HG03139 (cell line): ENCODE measurements at regions not wholly inside any gene's neighbourhood (a gene's known extent, or its start where the extent isn't known, plus 50 kb on each side); places are given as distances from the start of the nearest gene placed in this dataset.

ENCODE experiments used
- ATAC-seq: cut with Tn5 transposase; IDR thresholded peaks from one replicate; pipeline ENCODE4 v1.9.1; 2021; ENCODE audit not compliant: unreplicated experiment

DNA sequence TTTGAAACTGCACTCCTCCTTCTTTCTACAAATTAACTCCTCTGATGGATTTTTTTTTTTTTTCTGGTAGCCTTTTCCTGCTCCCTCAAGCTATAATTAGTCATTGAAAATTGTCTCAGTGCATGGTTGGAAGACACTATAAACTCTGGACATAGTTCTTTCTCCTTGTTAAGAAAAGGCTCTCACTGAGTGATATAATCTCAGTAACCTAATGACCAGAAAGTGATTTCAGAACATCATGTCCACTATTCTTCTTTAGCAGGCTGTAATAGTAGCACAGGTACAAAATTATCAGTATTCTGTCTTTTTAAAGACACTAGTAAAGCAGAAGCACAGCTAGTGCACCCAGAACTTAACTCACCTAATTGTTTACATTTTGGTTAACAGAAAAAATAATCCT is 752.6 kb upstream of the PHF14 start:
- no peak for ATAC-seq

DNA sequence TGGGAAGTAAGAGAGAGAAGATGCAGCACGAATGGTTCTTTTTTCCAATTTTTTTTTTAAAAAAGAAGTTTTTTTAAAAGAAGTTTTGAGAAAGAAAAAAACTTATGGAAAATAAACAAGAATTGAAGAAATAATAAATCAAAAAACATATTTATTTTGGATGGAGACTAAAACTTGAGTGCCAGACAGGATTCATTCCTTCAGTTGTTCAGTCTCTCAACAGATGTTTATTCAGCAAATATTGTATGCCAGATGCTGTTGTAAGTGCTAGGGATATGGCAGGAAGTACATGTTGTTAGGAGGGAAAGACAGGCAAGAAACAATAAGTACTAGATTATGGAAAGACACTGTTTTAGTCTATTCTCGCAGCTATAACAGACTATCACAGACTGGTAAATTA is 750.7 kb upstream of the PHF14 start:
- no peak for ATAC-seq

DNA sequence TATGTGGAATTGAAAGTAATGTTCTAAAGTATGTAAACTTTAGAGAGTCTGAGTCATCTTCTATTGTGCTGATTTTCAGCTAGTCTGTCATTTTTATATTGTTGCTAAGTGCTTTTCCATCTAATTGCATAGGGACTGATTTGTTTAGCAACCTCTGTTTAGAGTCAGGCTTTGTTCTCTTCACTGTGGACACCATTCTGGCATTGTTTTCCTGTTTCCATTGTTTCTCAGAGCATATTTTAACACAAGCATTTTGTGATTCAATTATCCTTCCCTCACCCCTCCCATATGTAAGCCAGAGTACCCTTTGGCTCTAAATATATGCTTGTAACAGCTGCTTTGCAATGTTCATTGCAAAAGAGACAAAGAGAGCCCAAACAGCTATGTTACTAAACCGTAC is 748.4 kb upstream of the PHF14 start:
- ATAC-seq: no peak

DNA sequence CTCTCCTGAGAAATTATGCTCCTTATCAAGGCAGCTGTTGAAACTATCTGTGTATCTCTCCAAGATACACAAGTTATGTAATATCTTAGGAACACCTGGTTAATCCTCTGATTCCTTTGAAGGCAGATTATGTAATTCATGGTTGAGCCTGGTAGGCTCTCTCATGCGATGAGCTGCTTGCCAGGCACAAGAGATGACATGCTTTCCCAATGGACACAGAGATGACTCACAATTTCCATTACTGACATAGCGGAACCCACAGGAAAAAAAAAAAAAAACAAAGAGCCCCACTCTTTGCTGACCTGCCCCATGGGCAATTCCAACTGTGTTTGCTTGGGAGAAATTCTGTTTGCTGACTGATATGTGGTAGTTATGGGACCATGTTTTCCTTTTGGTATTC is 736.4 kb upstream of the PHF14 start:
- no peak for ATAC-seq

DNA sequence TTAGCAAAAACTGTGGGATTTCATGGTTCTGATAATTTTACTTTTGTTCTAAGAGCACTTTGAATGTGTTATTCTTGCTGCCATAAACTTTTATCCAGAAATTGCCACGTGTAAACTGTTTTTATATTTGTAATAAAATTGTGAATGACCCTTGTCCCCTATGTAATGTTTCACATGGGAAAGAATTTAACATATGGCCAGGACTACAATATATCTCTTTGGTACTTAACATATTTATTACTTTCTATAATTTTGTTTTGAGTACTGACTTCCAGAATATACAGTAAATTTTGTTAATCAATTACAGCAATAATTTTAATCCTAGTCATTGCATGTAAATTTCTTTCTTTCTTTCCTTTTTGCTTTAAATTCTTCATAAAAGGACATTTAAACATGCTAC is 735.0 kb upstream of the PHF14 start:
- no peak for ATAC-seq

DNA sequence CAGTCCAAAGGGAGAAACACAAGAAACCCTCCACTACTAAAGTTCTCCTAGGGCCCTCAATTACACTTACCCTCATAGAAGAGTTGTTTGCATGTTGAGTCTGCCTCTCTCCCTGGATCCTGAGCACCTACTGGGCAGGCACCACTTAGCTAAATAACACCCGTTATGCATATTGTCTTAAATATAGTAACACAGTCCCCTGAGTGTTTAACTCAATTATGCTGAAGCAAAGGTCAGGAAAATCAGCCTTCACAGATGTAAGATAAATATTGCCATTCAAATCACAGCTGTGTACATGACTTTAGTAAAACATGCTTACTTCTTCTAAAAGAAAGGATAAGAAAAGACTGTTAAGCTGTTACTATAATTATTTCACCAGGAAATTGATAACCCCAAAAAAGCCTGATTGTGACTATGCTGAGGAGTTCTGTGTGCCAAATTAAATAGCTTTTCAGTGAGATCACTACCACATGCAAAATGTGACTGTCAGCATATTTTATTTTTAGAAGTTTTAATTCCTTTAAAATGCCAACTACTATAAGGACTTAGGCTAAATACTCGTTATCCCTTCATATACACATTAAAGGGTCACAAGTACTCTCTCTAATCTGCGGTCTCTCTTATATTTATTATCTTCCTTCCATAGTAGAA is 733.9 kb upstream of the PHF14 start:
- no peak for ATAC-seq

DNA sequence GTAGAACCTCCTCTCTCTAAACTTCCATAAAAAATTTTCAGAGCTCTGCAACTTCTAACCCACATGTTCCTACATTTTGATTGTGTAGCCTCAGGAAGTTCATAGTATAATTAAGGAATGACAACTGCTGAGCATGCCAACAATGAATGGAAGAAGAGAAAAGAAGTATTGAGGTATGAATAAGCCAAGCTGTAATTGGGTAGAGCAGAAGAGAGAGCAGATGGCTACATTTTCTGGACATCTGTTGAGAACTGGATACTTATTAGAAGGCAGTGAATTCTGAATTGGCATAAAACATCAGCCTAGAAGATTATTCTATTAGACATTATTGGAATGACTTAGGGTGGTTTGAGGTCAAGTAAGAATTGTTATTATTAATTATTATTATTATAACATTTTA is 728.3 kb upstream of the PHF14 start:
- ATAC-seq: no peak

DNA sequence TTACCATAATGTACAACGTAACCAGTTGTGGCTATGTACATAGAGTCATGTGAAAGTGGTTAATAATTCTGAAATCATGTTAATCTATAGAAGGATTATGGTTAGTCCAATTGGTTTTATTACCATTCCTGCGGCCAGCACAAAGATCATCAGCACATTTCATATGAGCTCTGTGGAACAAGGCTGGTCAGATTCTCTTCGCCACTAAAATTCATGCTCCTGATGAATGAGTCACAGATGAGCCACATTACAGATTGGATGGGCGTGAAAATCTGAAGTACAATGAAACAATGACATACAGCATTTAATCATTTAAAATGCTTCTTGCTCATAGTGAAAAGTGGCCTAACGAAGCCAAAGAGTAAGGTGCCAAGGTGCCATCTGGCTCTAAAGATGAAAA is 716.2 kb upstream of the PHF14 start:
- ATAC-seq: no peak

DNA sequence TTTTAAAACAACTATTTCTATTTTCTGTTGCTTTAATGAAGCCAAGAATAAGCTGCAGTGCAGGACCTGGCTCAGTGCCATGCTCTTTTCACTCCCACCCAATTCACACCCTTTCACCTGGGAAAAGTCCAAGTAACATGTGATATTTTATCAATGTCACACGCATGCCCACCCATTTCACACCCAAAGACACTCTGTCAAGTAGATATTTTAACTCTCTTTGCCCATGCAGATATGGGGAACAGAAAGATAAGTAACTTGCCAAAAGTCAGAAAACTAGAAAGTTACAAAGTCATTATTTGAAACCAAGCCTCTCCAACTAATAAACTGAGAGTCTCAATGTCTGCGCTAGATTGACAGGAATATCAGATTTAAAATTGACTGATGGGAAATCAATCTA is 706.7 kb upstream of the PHF14 start:
- ATAC-seq: no peak

DNA sequence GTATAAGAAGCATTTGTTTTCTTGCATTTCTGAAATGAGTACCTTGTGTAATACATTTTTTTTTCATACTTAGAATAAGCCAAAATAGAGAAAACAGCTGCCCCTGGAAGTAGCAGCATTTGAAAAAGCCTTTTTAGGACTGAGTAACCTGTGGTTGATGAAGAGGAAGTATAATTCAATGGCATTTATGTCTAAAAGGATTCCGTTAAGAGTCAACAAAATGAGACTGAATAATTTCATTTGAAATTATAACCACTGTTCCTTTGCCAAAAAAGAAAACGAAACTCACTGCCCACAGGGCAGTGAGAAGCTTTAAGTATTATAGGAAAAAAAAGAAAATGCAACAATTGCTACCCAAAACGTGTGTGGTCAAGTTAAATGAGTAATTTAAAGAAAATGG is 705.6 kb upstream of the PHF14 start:
- ATAC-seq: no peak

DNA sequence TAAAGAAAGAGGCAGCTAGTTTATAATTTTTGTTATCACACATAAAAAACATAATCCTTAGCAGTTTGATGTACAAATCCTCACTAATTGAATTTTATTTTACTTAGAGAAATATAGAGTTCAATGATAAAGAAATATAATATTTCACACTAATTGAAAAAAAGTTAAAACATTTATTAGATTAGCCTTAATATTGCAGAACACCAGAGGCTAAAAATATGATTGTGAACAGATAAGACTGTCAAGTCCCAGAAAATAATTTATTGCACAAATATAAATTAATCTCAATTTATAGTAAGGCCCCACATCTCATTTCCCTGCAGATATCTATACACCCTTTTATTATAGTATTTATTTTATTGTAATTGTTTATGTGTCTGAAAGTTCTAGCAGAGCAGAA is 690.8 kb upstream of the PHF14 start:
- ATAC-seq: no peak

DNA sequence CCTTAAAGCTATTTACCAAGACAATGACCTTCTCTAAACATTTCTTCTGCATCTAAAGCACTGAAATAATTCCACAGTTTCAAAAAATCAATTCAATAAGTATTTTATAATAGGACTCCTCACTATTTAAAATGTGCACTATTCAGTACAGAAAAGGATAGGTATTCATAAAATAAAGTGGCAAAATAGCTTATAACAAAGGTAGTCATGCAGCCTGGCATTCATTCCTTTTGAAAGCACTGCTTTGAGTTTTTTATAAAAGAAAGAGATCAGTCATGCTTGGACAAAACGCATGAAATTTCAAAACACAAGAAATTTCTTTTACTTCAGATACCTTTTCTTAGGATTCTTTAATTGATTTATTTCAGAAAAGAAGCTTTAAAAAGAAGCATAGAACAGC is 689.7 kb upstream of the PHF14 start:
- ATAC-seq: no peak

DNA sequence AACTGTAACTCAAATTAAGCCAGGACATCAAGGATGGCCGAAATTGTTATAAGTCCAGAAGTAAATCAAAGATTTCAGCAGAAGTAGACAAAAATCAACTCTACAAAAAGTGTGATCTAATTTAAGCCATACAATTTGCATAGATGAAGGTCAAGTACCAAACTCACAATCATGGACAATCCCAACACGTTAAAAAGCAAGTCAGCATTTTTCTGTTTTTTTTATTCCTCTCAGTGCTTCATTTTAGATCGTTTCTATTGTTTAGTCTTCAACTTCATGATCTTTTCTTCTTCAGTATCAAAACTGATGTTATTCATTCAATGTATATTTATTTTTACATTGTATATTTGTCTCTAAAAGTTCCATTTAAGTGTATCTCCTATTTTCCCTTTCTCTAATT is 674.3 kb upstream of the PHF14 start:
- ATAC-seq: no peak

DNA sequence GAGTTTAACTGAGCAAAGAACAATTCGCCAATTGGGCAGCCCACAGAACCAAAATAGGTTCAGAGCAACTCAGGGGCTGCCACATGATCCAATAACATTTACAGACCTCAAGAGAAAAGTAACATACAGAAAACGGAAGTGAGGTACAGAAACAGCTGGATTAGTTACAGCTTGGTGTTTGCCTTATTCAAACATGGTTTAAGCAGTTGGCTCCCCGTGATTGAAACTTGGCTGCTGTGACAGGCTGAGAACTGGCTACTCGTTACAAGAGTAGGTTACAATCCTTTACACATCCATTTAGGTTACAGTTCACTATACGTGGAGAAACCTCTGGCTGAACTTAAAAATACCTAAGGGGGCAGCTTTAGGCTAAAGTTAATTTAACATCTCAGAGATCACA is 673.1 kb upstream of the PHF14 start:
- no peak for ATAC-seq

DNA sequence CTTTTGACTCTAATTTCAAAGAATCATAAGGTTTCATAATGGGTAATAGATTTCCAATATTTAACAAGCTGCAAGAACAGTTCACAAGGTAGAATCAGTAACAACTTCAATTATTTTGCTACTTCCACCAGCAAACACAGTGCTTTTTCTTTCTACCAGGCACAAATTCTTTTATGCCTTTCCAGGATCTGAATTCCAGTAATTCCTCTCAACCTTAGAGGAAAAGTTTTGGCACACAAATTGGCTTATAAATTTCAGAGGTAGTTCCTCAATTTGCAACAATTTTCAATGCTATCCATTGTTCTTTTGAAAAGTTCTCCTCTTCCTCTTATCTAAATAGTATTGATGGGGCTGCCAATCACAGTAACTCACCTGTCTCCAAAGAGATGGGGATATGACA is 665.4 kb upstream of the PHF14 start:
- no peak for ATAC-seq

DNA sequence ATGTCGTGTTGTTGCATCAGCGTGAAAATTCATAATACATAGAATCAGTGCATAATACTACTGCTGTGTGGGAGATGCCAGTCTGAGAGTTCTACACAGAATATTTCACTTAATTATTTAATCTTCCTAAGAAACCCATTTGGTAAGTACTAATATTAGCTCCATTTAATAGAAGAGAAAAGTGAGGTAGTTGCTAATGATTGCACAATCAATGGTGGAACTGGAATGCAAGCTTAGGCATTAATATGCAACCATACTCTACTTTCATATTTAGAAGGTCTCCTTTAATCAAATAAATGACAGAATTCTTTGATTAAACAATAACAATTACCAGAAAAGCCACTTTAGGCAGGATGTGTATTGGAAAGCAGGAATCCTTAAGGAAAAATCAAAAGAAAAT is 660.7 kb upstream of the PHF14 start:
- ATAC-seq: no peak

DNA sequence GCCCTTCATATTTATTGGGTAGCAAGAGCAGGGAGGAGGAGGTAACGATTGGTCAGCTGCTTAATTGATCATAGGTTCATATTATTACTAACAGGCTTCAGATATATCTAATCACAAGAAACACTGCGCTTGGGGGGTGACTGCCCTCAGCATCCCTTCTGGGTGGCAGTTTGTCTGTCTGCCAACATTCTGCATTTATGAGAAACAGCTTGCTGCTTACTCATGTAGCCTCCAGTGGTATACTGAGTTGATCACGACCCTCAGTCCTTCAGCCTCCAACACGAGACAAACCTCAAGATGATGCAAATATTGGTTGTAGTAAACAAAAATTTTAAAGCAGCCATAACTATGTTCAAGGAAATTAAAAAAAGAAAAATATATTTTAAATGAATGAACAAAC is 657.8 kb upstream of the PHF14 start:
- no peak for ATAC-seq

DNA sequence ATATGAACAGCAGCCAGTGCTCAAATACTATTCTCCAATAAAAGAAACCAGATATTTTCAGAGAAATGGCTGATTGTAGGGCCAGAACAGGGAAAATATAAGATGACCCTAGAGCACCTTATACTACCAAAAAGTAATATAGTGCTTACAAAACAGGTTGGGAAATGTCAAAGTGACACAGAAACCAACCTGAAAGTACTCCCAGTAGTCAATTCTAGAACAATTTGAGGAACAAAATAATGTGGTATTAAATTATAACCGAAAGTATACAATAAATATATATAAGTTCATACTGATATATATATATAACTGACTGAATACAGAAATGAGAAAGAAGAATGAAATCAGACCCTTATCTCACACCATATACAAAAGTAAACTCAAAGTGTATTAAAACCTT is 657.2 kb upstream of the PHF14 start:
- no peak for ATAC-seq

DNA sequence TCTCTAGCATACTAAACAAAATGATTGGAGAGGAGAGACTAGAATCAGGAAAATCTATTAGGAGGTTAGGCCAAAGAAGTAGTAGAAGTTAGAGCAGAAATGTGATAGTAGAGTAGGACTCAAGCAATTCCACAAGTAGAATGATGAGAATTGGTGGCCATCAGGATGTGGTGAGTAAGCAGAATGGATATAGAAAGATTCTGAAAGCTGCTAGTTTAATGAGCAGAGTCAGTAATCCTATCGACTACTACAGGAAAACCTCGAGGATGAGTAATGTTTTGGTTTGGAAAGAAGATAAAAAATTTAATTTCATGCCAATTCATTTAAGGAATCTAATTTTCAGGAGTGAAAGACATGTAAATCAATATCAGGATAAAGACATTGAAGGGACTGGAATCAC is 648.3 kb upstream of the PHF14 start:
- ATAC-seq: no peak

DNA sequence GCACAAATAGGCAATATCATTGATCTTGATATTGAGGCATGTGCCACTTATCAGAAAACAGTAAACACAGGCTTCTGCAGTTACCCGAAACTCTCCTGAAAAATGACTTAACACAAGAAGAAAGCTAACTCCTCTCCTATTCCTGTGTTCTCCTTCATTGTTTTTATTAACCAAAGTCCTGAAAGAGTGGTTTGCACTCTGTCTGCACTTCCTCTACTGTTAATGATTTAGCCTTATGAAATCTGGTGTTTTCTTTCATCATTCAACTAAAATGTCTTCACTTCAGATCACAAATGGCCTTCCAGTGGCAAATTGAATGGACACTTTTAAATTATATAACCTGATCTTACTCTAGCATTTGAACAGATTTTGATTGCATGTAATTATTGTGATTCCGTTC is 630.6 kb upstream of the PHF14 start:
- ATAC-seq: no peak

DNA sequence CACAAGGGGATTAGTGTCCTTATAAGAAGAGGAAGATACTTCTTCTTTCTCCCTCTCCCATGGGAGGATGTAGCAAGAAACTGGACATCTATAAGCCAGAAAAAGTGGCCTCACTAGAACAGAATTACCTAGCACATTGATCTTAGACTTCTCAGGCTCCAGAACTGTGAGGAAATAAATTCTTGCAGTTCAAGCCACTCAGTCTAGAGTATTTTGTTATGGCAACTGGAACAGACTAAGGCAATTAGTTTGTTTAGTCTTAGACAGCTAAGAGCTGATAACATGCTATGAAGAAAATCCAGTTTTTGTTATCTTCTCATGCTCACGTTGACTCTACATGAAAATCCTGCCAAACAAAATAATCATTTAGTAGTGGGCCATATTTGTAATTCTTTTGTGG is 627.6 kb upstream of the PHF14 start:
- ATAC-seq: no peak

DNA sequence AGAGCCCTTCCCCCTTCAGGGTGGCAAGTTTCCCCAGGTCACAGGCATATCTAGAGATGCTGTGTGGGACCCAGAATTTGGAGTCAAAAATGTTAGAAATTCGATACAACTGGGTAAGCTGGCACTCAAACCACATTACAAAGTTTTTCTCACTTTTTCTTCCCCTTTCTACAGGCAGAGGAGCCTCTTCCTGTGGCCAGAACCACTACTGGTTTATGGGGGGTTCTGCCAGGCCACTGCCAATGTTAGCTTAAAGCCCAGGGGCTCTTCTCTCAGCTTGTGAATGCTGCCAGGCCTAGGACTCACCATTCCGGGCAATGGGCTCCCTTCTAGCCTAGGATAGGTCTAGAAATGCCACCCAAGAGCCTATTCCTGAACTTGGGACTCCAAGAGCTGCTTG is 617.9 kb upstream of the PHF14 start:
- no peak for ATAC-seq

DNA sequence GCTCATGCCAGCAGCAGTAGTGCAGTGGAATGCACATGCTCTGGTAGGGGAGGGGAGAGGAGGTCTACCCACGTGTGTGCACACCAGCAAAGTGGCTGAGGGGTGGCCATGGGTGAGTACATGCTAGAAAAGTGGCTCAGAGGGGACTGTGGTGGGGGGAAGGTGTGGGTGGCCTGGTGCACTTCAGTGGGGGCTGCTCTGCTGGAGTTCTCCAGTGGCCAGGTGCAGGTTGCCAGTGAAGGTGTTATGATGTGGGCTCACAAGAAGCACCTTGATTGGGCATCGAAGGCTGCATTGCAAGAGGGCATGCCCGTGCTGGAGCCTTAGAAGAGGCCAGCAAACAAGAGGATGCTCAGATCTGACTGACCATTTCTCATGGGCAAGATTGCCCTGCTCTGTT is 613.6 kb upstream of the PHF14 start:
- ATAC-seq: no peak

DNA sequence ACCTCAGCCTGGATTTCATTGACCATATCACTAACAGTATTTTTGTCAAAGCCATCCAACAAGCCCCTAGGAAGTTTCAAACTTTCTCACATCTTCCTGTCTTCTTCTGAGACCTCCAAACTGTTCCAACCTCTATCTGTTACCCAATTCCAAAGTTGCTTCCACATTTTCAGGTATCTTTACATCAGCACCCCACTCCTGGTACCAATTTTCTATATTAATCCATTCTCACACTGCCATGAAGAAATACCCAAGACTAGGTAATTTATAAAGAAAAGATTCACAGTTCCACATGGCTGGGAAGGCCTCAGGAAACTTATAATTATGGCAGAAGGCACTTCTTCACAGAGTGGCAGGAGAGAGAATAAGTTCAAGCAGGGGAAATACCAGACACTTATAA is 571.9 kb upstream of the PHF14 start:
- no peak for ATAC-seq
